ENCODE measurements at regions not wholly inside any gene's neighbourhood (a gene's known extent, or its start where the extent isn't known, plus 50 kb on each side); places are given as distances from the start of the nearest gene placed in this dataset.

DNA sequence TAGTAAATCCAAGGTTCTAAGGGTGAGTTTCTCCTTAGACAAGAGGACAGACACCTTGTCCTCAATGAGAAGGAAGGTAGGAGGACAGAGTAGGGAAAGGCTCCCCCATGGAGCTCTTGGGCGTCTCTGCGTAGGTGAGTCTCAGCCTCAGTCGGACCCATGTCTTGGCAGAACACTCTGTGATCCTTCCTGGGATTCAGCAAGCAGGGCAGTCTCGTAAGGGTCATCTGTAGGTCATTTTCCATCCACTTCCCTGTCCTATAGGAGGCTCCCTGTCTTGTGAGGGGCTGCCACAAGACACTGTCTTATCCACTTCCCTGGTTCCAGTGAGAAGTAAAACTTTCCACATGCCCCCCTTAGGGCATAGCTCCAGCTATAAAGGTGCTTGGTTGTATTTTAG is 122.6 kb upstream of the TWIST2 start:
- Histone ChIP-seq H3K4me1 (ENCODE audit: control insufficient read depth, insufficient read depth, low read length) (no peaks in the 10 kb centered on the region), H3K9me3 (ENCODE audit: control insufficient read depth, insufficient read depth, low read length) (peaks cover 31% of the 10 kb centered on the region)
- WGBS (ENCODE audit: insufficient coverage, insufficient read length): no CpG with 5 or more reads among the region's 4 CpGs

GRCh38 chr2:238726670-238727584 is 121.0 kb upstream of the TWIST2 start:
- Histone ChIP-seq H3K9me3 (ENCODE audit: control insufficient read depth, insufficient read depth, low read length) (peaks cover 28% of the 10 kb centered on the region), H3K4me3 (ENCODE audit: low read length) (no peak overlapping the region), H3K27ac (ENCODE audit: low read length) (no peak overlapping the region), H3K27me3 (ENCODE audit: control insufficient read depth, insufficient read depth, low read length) (no peaks in the 10 kb centered on the region), H3K4me1 (ENCODE audit: control insufficient read depth, insufficient read depth, low read length) (no peaks in the 10 kb centered on the region), H3K36me3 (ENCODE audit: control insufficient read depth, insufficient read depth, low read length) (no peaks in the 10 kb centered on the region)
- WGBS (ENCODE audit: insufficient coverage, insufficient read length): no CpG with 5 or more reads among the region's 17 CpGs
- no peak for DNase-seq (ENCODE audit: low read depth, low spot score)

More for the DNA sequence above, 122.6 kb upstream of the TWIST2 start:
- no peak overlapping the region for H3K27ac ChIP-seq (ENCODE audit: low read length)
- H3K4me3 ChIP-seq (ENCODE audit: low read length): no peak overlapping the region
- no peak for DNase-seq (ENCODE audit: low read depth, low spot score)
- H3K27me3 ChIP-seq (ENCODE audit: control insufficient read depth, insufficient read depth, low read length): no peaks in the 10 kb centered on the region
- H3K36me3 ChIP-seq (ENCODE audit: control insufficient read depth, insufficient read depth, low read length): no peaks in the 10 kb centered on the region

- DNase-seq (ENCODE audit: low read depth, low spot score): no peak
- Histone ChIP-seq H3K4me1 (ENCODE audit: control insufficient read depth, insufficient read depth, low read length) (no peaks in the 10 kb centered on the region), H3K9me3 (ENCODE audit: control insufficient read depth, insufficient read depth, low read length) (peaks cover 28% of the 10 kb centered on the region), H3K36me3 (ENCODE audit: control insufficient read depth, insufficient read depth, low read length) (no peaks in the 10 kb centered on the region), H3K4me3 (ENCODE audit: low read length) (no peak overlapping the region), H3K27me3 (ENCODE audit: control insufficient read depth, insufficient read depth, low read length) (no peaks in the 10 kb centered on the region), H3K27ac (ENCODE audit: low read length) (no peak overlapping the region)
- WGBS (ENCODE audit: insufficient coverage, insufficient read length): no CpG with 5 or more reads among the region's 11 CpGs
These were observed 120.1 kb upstream of the TWIST2 start for GRCh38 chr2:238727585-238728329.

DNA sequence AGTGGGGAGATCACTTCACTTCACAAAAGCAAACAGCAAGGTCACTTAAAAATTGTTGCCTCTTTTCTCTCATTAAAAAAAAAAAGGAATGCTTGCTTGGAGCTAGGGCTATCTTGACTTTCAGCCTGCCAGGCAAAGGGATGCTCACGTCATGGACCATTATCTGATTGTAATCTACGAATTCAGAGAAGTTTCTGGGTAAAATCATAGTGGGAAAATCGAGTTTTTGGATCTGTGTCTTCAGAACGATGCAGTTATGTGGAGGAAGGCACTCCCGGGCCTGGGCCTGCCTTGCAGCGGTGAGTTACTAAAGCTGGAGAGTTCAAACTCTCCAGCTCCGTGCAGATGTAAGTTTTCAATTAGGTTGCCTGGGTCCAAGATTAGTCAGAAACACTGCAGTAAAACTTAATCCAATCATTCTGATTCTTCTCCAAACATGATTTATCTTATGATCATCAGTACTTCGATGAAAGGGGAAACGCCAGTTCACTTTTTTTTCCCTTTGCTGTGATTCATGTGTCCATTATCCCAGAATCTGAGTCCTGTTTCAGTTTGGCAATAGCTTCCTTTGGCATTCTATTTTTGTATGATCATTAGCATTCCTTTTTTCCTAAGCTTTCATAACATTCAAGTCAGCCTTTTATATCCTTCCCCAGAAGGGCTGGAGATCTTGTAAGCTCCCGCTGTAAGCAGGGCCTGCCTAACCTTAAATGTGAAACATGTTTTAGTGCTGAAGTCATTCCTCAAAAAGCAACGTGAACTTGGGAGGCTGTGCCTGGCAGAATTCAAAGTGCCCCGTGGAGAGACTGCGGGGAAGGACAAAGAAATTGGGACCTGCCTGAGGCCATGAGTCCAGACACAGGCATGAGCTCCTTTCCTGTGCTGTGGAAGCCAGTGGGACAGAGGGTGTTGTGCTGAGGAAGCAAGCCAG is 119.3 kb upstream of the TWIST2 start:
- Histone ChIP-seq H3K27me3 (ENCODE audit: control insufficient read depth, insufficient read depth, low read length) (no peaks in the 10 kb centered on the region), H3K4me3 (ENCODE audit: low read length) (no peak overlapping the region), H3K9me3 (ENCODE audit: control insufficient read depth, insufficient read depth, low read length) (peaks cover 28% of the 10 kb centered on the region), H3K4me1 (ENCODE audit: control insufficient read depth, insufficient read depth, low read length) (no peaks in the 10 kb centered on the region), H3K36me3 (ENCODE audit: control insufficient read depth, insufficient read depth, low read length) (no peaks in the 10 kb centered on the region), H3K27ac (ENCODE audit: low read length) (no peak overlapping the region)
- WGBS (ENCODE audit: insufficient coverage, insufficient read length): no CpG with 5 or more reads among the region's 13 CpGs
- DNase-seq (ENCODE audit: low read depth, low spot score): no peak

GRCh38 chr2:238729261-238729935 is 118.5 kb upstream of the TWIST2 start:
- Histone ChIP-seq H3K4me3 (ENCODE audit: low read length) (no peak overlapping the region), H3K27me3 (ENCODE audit: control insufficient read depth, insufficient read depth, low read length) (no peaks in the 10 kb centered on the region), H3K4me1 (ENCODE audit: control insufficient read depth, insufficient read depth, low read length) (no peaks in the 10 kb centered on the region), H3K36me3 (ENCODE audit: control insufficient read depth, insufficient read depth, low read length) (no peaks in the 10 kb centered on the region), H3K9me3 (ENCODE audit: control insufficient read depth, insufficient read depth, low read length) (peaks cover 28% of the 10 kb centered on the region), H3K27ac (ENCODE audit: low read length) (no peak overlapping the region)
- DNase-seq (ENCODE audit: low read depth, low spot score): no peak
- no CpG with 5 or more reads among the region's 11 CpGs for WGBS (ENCODE audit: insufficient coverage, insufficient read length)

DNA sequence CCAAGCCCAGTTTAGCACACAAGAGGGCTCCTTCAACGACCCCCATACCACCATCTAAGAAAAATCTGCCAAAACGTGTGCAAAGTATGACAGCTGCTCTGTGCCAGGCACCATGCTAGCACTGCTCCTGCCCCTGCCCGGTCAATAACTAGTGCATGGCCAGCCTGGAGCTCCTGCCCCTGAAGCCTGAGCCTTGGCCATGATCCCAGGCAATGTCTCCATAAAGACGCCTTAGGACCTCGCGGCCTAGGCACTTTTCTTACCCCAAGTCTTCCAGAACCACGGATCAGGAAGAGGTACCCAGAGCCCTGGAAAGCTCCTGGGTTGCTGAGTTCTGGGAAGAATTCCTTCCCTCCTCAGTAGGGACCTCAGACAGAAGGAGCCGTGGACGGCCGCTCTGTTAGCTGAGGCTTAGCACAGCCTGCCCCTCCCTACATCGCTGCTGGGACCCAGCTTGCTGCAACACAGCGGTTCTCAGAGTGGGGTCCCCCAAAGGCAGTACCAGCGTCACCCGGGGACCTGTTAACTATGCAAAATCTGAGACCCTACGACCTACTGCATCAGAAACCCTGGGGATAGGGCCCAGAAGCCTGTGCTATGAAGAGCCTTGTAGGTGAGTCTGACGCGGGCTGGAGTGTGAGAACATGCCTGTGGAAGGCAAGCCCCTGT is 117.8 kb upstream of the TWIST2 start:
- no peak for DNase-seq (ENCODE audit: low read depth, low spot score)
- no CpG with 5 or more reads among the region's 17 CpGs for WGBS (ENCODE audit: insufficient coverage, insufficient read length)
- no peak overlapping the region for H3K27ac ChIP-seq (ENCODE audit: low read length)

GRCh38 chr2:238730881-238731280 is 117.0 kb upstream of the TWIST2 start:
- no CpG with 5 or more reads among the region's 4 CpGs for WGBS (ENCODE audit: insufficient coverage, insufficient read length)
- no peaks in the 10 kb centered on the region for H3K27me3 ChIP-seq (ENCODE audit: control insufficient read depth, insufficient read depth, low read length)
- no peaks in the 10 kb centered on the region for H3K4me1 ChIP-seq (ENCODE audit: control insufficient read depth, insufficient read depth, low read length)

More for the DNA sequence above, 117.8 kb upstream of the TWIST2 start:
- no peaks in the 10 kb centered on the region for H3K27me3 ChIP-seq (ENCODE audit: control insufficient read depth, insufficient read depth, low read length)
- no peaks in the 10 kb centered on the region for H3K4me1 ChIP-seq (ENCODE audit: control insufficient read depth, insufficient read depth, low read length)
- no peaks in the 10 kb centered on the region for H3K36me3 ChIP-seq (ENCODE audit: control insufficient read depth, insufficient read depth, low read length)
- no peak overlapping the region for H3K4me3 ChIP-seq (ENCODE audit: low read length)
- H3K9me3 ChIP-seq (ENCODE audit: control insufficient read depth, insufficient read depth, low read length): peaks cover 24% of the 10 kb centered on the region

DNA sequence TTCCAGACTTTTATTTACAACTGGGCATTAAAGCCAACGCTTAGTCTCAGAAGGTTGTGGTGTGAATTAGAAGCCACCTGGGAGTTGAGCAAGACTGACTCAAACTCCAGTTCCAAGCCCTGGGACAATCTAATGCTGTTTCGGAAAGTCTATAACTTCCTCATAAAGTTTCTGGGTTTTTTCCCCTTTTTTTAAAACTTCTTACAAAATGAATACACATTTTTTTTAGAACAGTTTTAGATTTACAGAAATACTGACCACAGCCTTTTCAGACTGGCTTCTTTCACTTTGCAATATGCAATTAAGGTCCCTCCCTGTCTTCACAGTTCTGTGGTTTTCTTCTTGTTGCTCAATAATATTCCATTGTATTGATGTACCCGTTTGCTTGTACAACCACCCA is 115.9 kb upstream of the TWIST2 start:
- no CpG with 5 or more reads among the region's 3 CpGs for WGBS (ENCODE audit: insufficient coverage, insufficient read length)
- no peaks in the 10 kb centered on the region for H3K36me3 ChIP-seq (ENCODE audit: control insufficient read depth, insufficient read depth, low read length)
- H3K27me3 ChIP-seq (ENCODE audit: control insufficient read depth, insufficient read depth, low read length): no peaks in the 10 kb centered on the region
- peaks cover 11% of the 10 kb centered on the region for H3K9me3 ChIP-seq (ENCODE audit: control insufficient read depth, insufficient read depth, low read length)
- H3K4me3 ChIP-seq (ENCODE audit: low read length): no peak overlapping the region
- no peaks in the 10 kb centered on the region for H3K4me1 ChIP-seq (ENCODE audit: control insufficient read depth, insufficient read depth, low read length)
- DNase-seq (ENCODE audit: low read depth, low spot score): no peak
- H3K27ac ChIP-seq (ENCODE audit: low read length): no peak overlapping the region

More at GRCh38 chr2:238730881-238731280, 117.0 kb upstream of the TWIST2 start:
- Histone ChIP-seq H3K27ac (ENCODE audit: low read length) (no peak overlapping the region), H3K9me3 (ENCODE audit: control insufficient read depth, insufficient read depth, low read length) (peaks cover 18% of the 10 kb centered on the region), H3K36me3 (ENCODE audit: control insufficient read depth, insufficient read depth, low read length) (no peaks in the 10 kb centered on the region), H3K4me3 (ENCODE audit: low read length) (no peak overlapping the region)
- DNase-seq (ENCODE audit: low read depth, low spot score): no peak

- DNase-seq (ENCODE audit: low read depth, low spot score): no peak
- Histone ChIP-seq H3K36me3 (ENCODE audit: control insufficient read depth, insufficient read depth, low read length) (no peaks in the 10 kb centered on the region), H3K9me3 (ENCODE audit: control insufficient read depth, insufficient read depth, low read length) (peaks cover 26% of the 10 kb centered on the region), H3K27me3 (ENCODE audit: control insufficient read depth, insufficient read depth, low read length) (no peaks in the 10 kb centered on the region), H3K4me3 (ENCODE audit: low read length) (no peak overlapping the region), H3K27ac (ENCODE audit: low read length) (no peak overlapping the region), H3K4me1 (ENCODE audit: control insufficient read depth, insufficient read depth, low read length) (no peaks in the 10 kb centered on the region)
- no CpG with 5 or more reads among the region's 6 CpGs for WGBS (ENCODE audit: insufficient coverage, insufficient read length)
These were observed 109.0 kb upstream of the TWIST2 start for GRCh38 chr2:238738917-238739316.
